Panc1 (cell line): ENCODE measurements at regions not wholly inside any gene's neighbourhood (a gene's known extent, or its start where the extent isn't known, plus 50 kb on each side); places are given as distances from the start of the nearest gene placed in this dataset.

Experiments
- ATAC-seq: fragments of 200-7000 bp; cut with Tn5 transposase; 2 replicates; pipeline ENCODE4 v1.9.1; 2020; ENCODE audit warnings: mild to moderate bottlenecking, moderate library complexity
- BruUV-seq: library from RNA; stranded (reverse); fragments of 400-500 nt; replicated peaks from 2 replicates; lab custom pipeline; 2021; lab: Mats Ljungman, UMichigan
- CTCF ChIA-PET: fragments of 300-600 bp; sonication (Branson Sonifier 250); formaldehyde crosslinking; loops from one replicate; lab custom pipeline; 2022; ENCODE audit warnings: antibody characterized with exemption; lab: Charles Lee
- POLR2A ChIA-PET: fragments of 300-600 bp; sonication (Branson Sonifier 250); formaldehyde crosslinking; loops from one replicate; lab custom pipeline; 2022; ENCODE audit warnings: antibody characterized with exemption; lab: Charles Lee
- DNase-seq: peaks from one replicate; pipeline ENCODE4 v3.0.0-alpha.2; 2010; ENCODE audit warnings: low read depth, low spot score
- H3K27ac ChIP-seq: 2 replicates; pipeline ENCODE4 v1.5.1; 2011; ENCODE audit warnings: mild to moderate bottlenecking, low read length, inconsistent platforms
- H3K27me3 ChIP-seq: fragments of 200-500 bp; sonication (Bioruptor generic); 2 replicates; pipeline ENCODE4 v1.6.0; 2014; ENCODE audit warnings: low read length, inconsistent platforms; ENCODE audit not compliant: control insufficient read depth, insufficient read depth
- H3K36me3 ChIP-seq: fragments of 200-500 bp; sonication (Bioruptor generic); 2 replicates; pipeline ENCODE4 v1.5.1; 2014; ENCODE audit warnings: inconsistent platforms, mild to moderate bottlenecking, low read length, moderate library complexity; ENCODE audit not compliant: control insufficient read depth, insufficient read depth
- H3K4me1 ChIP-seq: 2 replicates; pipeline ENCODE4 v1.5.1; 2011; ENCODE audit warnings: inconsistent platforms, mild to moderate bottlenecking, low read length, moderate library complexity; ENCODE audit not compliant: control insufficient read depth, insufficient read depth
- H3K4me3 ChIP-seq, 2 experiments: 2 replicates each; pipeline ENCODE4 v1.5.1; 2011 to 2012; ENCODE audit warnings: low read depth in 2 of 2, low read length in 2 of 2, mild to moderate bottlenecking in 2 of 2, inconsistent platforms in 1 of 2, moderate library complexity in 1 of 2
- H3K9me3 ChIP-seq: fragments of 200-500 bp; sonication (Bioruptor generic); 2 replicates; pipeline ENCODE4 v1.5.1; 2014; ENCODE audit warnings: low read depth, mild to moderate bottlenecking, inconsistent platforms, low read length, moderate library complexity; ENCODE audit not compliant: control insufficient read depth, insufficient read depth
- POLR2AphosphoS5 ChIP-seq: IDR thresholded peaks from 2 replicates; pipeline ENCODE4 v1.6.1; 2012; ENCODE audit warnings: mild to moderate bottlenecking, low read depth, low read length, moderate library complexity
- SIN3A ChIP-seq: IDR thresholded peaks from 2 replicates; pipeline ENCODE4 v1.6.1; 2012; ENCODE audit warnings: low read depth, mild to moderate bottlenecking, low read length, moderate library complexity, borderline replicate concordance; ENCODE audit not compliant: insufficient read depth
- TCF7L2 ChIP-seq: IDR thresholded peaks from 2 replicates; pipeline ENCODE4 v1.6.1; 2011; ENCODE audit warnings: mild to moderate bottlenecking, low read depth, low read length, inconsistent platforms
- in situ Hi-C: cut with HindIII; loops from 2 replicates; pipeline ENCODE4 v1.10.0; 2016; ENCODE audit warnings: low sequenced_read_pairs, low pct_unique_long_range_greater_than_20kb
- intact Hi-C: fragments of 100-400 bp; cut with micrococcal nuclease; formaldehyde crosslinking; loops from one replicate; pipeline ENCODE4 v1.10.0; 2022; ENCODE audit not compliant: unreplicated experiment
- TF ChIP-seq, protein P1 (sequence below): fragments of 450-650 bp; IDR thresholded peaks from 2 replicates; pipeline ENCODE4 v1.5.1; 2017; ENCODE audit warnings: mild to moderate bottlenecking
- TF ChIP-seq, protein P2 (sequence below), 2 experiments: IDR thresholded peaks; 2 replicates each; pipeline ENCODE4 v1.6.1; 2011 to 2012; ENCODE audit warnings: low read depth in 2 of 2, control low read depth in 1 of 2, low read length in 1 of 2, mild to moderate bottlenecking in 1 of 2, moderate library complexity in 1 of 2; ENCODE audit not compliant: insufficient read depth in 1 of 2

DNA sequence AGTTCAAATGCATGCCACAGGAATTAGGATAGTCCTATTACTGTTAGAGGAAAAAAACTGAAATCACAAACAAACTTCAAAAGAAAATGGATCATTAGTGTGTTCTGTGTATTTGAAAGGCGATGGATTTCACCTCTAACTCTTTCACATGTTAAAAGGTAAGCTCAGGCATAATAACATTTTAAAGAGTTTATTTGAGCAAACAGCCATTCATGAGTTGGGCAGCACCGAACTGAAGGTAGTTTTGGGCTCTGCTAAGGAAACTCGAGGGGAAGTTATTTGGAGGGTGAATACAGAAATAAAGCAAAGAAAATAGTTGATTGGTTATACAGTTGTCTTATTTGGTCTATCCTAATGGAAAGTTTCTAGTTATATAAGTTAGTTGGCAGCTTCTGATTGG, 546.5 kb upstream of the POU3F2 start:
- no peaks in the 10 kb centered on the region for H3K36me3 ChIP-seq
- no peak for ATAC-seq
- in situ Hi-C loops = no loop called here
- BruUV-seq = no TSS peak
- no peak overlapping the region for H3K27ac ChIP-seq
- H3K9me3 ChIP-seq = no peaks in the 10 kb centered on the region
- DNase-seq = no peak
- H3K27me3 ChIP-seq = no peaks in the 10 kb centered on the region
- intact Hi-C loops = no loop called here
- ChIA-PET POLR2A (no interaction called here), CTCF (no interaction called here)
- TF ChIP-seq, protein P1, sequence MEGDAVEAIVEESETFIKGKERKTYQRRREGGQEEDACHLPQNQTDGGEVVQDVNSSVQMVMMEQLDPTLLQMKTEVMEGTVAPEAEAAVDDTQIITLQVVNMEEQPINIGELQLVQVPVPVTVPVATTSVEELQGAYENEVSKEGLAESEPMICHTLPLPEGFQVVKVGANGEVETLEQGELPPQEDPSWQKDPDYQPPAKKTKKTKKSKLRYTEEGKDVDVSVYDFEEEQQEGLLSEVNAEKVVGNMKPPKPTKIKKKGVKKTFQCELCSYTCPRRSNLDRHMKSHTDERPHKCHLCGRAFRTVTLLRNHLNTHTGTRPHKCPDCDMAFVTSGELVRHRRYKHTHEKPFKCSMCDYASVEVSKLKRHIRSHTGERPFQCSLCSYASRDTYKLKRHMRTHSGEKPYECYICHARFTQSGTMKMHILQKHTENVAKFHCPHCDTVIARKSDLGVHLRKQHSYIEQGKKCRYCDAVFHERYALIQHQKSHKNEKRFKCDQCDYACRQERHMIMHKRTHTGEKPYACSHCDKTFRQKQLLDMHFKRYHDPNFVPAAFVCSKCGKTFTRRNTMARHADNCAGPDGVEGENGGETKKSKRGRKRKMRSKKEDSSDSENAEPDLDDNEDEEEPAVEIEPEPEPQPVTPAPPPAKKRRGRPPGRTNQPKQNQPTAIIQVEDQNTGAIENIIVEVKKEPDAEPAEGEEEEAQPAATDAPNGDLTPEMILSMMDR = no peak
- TF ChIP-seq POLR2AphosphoS5 (no peak), TCF7L2 (no peak), SIN3A (no peak)
- TF ChIP-seq, protein P2, sequence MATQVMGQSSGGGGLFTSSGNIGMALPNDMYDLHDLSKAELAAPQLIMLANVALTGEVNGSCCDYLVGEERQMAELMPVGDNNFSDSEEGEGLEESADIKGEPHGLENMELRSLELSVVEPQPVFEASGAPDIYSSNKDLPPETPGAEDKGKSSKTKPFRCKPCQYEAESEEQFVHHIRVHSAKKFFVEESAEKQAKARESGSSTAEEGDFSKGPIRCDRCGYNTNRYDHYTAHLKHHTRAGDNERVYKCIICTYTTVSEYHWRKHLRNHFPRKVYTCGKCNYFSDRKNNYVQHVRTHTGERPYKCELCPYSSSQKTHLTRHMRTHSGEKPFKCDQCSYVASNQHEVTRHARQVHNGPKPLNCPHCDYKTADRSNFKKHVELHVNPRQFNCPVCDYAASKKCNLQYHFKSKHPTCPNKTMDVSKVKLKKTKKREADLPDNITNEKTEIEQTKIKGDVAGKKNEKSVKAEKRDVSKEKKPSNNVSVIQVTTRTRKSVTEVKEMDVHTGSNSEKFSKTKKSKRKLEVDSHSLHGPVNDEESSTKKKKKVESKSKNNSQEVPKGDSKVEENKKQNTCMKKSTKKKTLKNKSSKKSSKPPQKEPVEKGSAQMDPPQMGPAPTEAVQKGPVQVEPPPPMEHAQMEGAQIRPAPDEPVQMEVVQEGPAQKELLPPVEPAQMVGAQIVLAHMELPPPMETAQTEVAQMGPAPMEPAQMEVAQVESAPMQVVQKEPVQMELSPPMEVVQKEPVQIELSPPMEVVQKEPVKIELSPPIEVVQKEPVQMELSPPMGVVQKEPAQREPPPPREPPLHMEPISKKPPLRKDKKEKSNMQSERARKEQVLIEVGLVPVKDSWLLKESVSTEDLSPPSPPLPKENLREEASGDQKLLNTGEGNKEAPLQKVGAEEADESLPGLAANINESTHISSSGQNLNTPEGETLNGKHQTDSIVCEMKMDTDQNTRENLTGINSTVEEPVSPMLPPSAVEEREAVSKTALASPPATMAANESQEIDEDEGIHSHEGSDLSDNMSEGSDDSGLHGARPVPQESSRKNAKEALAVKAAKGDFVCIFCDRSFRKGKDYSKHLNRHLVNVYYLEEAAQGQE (IDR thresholded peaks at IDR 0.05; ENCODE audit: insufficient read depth in 1 of 2, low read depth in 2 of 2, low read length in 1 of 2) = no peak
- H3K4me1 ChIP-seq = no peaks in the 10 kb centered on the region
- no peak overlapping the region for H3K4me3 ChIP-seq

DNA sequence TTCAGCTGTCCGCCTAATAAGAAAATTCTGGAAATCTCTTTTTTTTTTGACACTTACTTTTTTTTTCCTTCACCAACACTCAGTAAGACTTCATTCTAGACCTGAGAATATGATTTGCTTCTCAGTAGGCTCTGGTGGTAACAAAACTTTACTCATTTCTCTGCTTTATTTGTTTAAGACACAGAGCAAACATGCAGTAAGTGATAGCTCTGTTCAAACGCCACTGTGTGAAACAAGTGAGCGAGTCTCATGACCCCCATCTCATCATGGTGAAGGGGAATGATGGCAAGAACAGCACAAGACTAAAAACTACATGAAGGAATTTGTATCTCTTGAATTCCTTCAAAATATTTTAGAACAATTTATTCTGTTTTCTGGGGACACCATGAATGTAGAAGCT, 541.6 kb upstream of the POU3F2 start:
- Histone ChIP-seq H3K27me3 (no peaks in the 10 kb centered on the region), H3K4me1 (no peaks in the 10 kb centered on the region), H3K4me3 (no peak overlapping the region), H3K36me3 (no peaks in the 10 kb centered on the region), H3K27ac (no peak overlapping the region), H3K9me3 (no peaks in the 10 kb centered on the region)
- ChIA-PET POLR2A (no interaction called here), CTCF (interaction anchor here (0.8 kb wide), 1 partner anchor 823 kb away, joined by 6 read pairs; no protein-coding TSS in a partner anchor)
- intact Hi-C loops = no loop called here
- in situ Hi-C loops = no loop called here
- TF ChIP-seq POLR2AphosphoS5 = no peak
- no peak for TF ChIP-seq TCF7L2
- TF ChIP-seq, protein P1 = no peak
- no TSS peak for BruUV-seq
- ATAC-seq = no peak
- no peak for DNase-seq
